Ovary (tissue), 7 donors: ENCODE measurements at regions not wholly inside any gene's neighbourhood (a gene's known extent, or its start where the extent isn't known, plus 50 kb on each side); places are given as distances from the start of the nearest gene placed in this dataset.

ENCODE experiments used
- DNase-seq, 5 donors: peaks; one replicate each; pipeline ENCODE4 v3.0.0-alpha.2; 2019 to 2020
- H3K27ac ChIP-seq, 2 donors: fragments of 200-600 bp; one replicate each; pipeline versions ENCODE4 v1.5.1 to v1.8.0; 2019 to 2022
- H3K27me3 ChIP-seq: fragments of 200-600 bp; one replicate; pipeline ENCODE4 v1.8.0; 2022
- H3K36me3 ChIP-seq: fragments of 200-600 bp; sonication (generic); one replicate; pipeline ENCODE4 v1.5.1; 2019
- H3K4me1 ChIP-seq: one replicate; pipeline ENCODE4 v1.8.1; 2013; ENCODE audit warnings: mild to moderate bottlenecking, moderate library complexity; ENCODE audit not compliant: insufficient read depth
- H3K4me3 ChIP-seq: fragments of 200-600 bp; sonication (generic); one replicate; pipeline ENCODE4 v1.5.1; 2017
- H3K9me3 ChIP-seq, 2 donors: fragments of 200-600 bp in 1 of 2; sonication (generic) in 1 of 2; one replicate each; pipeline versions ENCODE4 v1.5.1 to v1.8.1; 2013 to 2019; ENCODE audit warnings: mild to moderate bottlenecking in 1 of 2, moderate library complexity in 1 of 2
- CTCF ChIP-seq, 3 donors: fragments of 450-650 bp in 2 of 3; fragments of 200-600 bp in 1 of 3; IDR thresholded peaks; one replicate each; pipeline versions ENCODE4 v1.5.1 to v1.8.0; 2016 to 2022; ENCODE audit warnings: antibody characterized with exemption in 3 of 3, mild to moderate bottlenecking in 1 of 3
- EP300 ChIP-seq: sonication (generic); formaldehyde crosslinking; IDR thresholded peaks from one replicate; pipeline ENCODE4 v1.6.1; 2017; ENCODE audit warnings: antibody characterized with exemption
- POLR2A ChIP-seq: fragments of 450-650 bp; IDR thresholded peaks from one replicate; pipeline ENCODE4 v1.6.1; 2017; ENCODE audit warnings: antibody characterized with exemption, mild to moderate bottlenecking, moderate library complexity
- WGBS, 3 donors: extraction: QIAGEN DNeasy Blood & Tissue Kit in 1 of 3; methylation state at CpG; one replicate each; pipeline versions ENCODE4 v1.1.5 to v1.1.7; 2013 to 2017; 5-methylcytosine and 5-hydroxymethylcytosine counted together
- intact Hi-C, 4 donors: fragments of 100-400 bp; cut with DNase I; formaldehyde crosslinking; loops; one replicate each; pipeline versions ENCODE4 v1.11.0 to v1.15.1; 2022 to 2023
- donor health status: DM: no; HTN: no; CAD: no; lungs with moderate emphysema.
- donor health status: DM: no; HTN: no; CAD: no.
- donor health status: Bipolar disorder and iron deficiency.
- donor health status: DM: no; HTN: no; CAD: no.
- donor health status: DM: yes; HTN: yes; CAD: no.

GRCh38 chr7:136058546-136058945 is 81.4 kb upstream of the MTPN start:
- DNase-seq, result no peak
- H3K9me3 ChIP-seq, result no peaks in the 10 kb centered on the region
- no peak overlapping the region for H3K4me3 ChIP-seq
- no peaks in the 10 kb centered on the region for H3K36me3 ChIP-seq
- H3K4me1 ChIP-seq, result no peaks in the 10 kb centered on the region
- TF ChIP-seq EP300 (no peak), CTCF (IDR thresholded peaks at IDR 0.05) (no peak), POLR2A (no peak)
- intact Hi-C loops, result no loop called here
- H3K27me3 ChIP-seq, result no peaks in the 10 kb centered on the region
- no peak overlapping the region for H3K27ac ChIP-seq

- intact Hi-C loops, result no loop called here
- H3K36me3 ChIP-seq, result no peaks in the 10 kb centered on the region
- TF ChIP-seq CTCF (IDR thresholded peaks at IDR 0.05), result no peak
- no peak for TF ChIP-seq POLR2A
- TF ChIP-seq EP300, result no peak
- no peaks in the 10 kb centered on the region for H3K27me3 ChIP-seq
- no peaks in the 10 kb centered on the region for H3K4me1 ChIP-seq
- 91 to 92% (median 91%) methylated on average over 6 of the region's 6 CpGs for WGBS, 3 donors
- no peak for DNase-seq
- no peak overlapping the region for H3K27ac ChIP-seq
- H3K4me3 ChIP-seq, result no peak overlapping the region
- H3K9me3 ChIP-seq, result no peaks in the 10 kb centered on the region
Measured at GRCh38 chr7:136057509-136057908, 80.3 kb upstream of the MTPN start.

- WGBS, 3 donors, result 75 to 77% (median 76%) methylated on average over 6 of the region's 6 CpGs
- Histone ChIP-seq H3K9me3 (no peaks in the 10 kb centered on the region), H3K27me3 (no peaks in the 10 kb centered on the region), H3K27ac (no peak overlapping the region), H3K4me3 (no peak overlapping the region), H3K4me1 (no peaks in the 10 kb centered on the region), H3K36me3 (no peaks in the 10 kb centered on the region)
- TF ChIP-seq EP300, result no peak
- no peak for TF ChIP-seq POLR2A
- TF ChIP-seq CTCF (IDR thresholded peaks at IDR 0.05), result no peak
- no peak for DNase-seq
- intact Hi-C loops, result no loop called here
Measured at GRCh38 chr7:136056651-136057231, 79.6 kb upstream of the MTPN start.

DNA sequence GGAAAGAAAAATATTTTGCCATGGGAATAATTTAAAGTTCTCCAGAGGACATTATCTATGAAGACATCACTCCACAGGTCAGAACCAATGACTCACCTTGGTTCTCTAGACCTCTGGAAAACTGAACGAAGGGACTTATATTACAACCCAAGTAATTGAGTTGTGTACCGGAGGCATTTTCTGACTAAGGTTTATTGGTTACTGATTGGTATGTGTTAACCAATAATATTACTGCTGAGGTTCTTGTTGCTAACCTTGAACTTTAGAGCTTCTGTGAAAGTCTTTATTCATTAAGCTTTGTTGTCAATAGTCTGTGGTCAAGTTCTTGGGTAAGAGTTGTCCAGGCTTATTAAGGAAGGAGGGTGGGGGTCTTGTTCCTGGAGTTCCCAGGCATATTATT is 78.1 kb upstream of the MTPN start:
- no peaks in the 10 kb centered on the region for H3K36me3 ChIP-seq
- H3K27ac ChIP-seq, result no peak overlapping the region
- no peaks in the 10 kb centered on the region for H3K27me3 ChIP-seq
- no peaks in the 10 kb centered on the region for H3K4me1 ChIP-seq
- intact Hi-C loops, result no loop called here
- H3K9me3 ChIP-seq, result no peaks in the 10 kb centered on the region
- no peak for DNase-seq
- WGBS, 3 donors, result 91 to 99% (median 95%) methylated on average over 2 of the region's 2 CpGs
- TF ChIP-seq EP300, result no peak
- TF ChIP-seq CTCF (IDR thresholded peaks at IDR 0.05), result no peak
- no peak for TF ChIP-seq POLR2A
- no peak overlapping the region for H3K4me3 ChIP-seq
